ENCODE measurements at regions not wholly inside any gene's neighbourhood (a gene's known extent, or its start where the extent isn't known, plus 50 kb on each side); places are given as distances from the start of the nearest gene placed in this dataset.

GRCh38 chr4:120348948-120349347 lies 282.3 kb upstream of the MAD2L1 start:
- DNase-seq (ENCODE audit: low spot score): no peak
- no peak for TF ChIP-seq CTCF (IDR thresholded peaks at IDR 0.05; ENCODE audit: extremely low read depth, insufficient read depth, missing control alignments)
- in situ Hi-C loops (cut with MboI; ENCODE audit: low pct_unique_long_range_greater_than_20kb, low sequenced_read_pairs, unreplicated experiment): no loop called here

- in situ Hi-C loops (cut with MboI; ENCODE audit: low pct_unique_long_range_greater_than_20kb, low sequenced_read_pairs, unreplicated experiment): no loop called here
- TF ChIP-seq CTCF (IDR thresholded peaks at IDR 0.05; ENCODE audit: extremely low read depth, insufficient read depth, missing control alignments): no peak
- DNase-seq (ENCODE audit: low spot score): no peak
These were observed 281.9 kb upstream of the MAD2L1 start for GRCh38 chr4:120348521-120348920.

GRCh38 chr4:120331486-120332370 lies 265.1 kb upstream of the MAD2L1 start:
- TF ChIP-seq CTCF (IDR thresholded peaks at IDR 0.05; ENCODE audit: extremely low read depth, insufficient read depth, missing control alignments): no peak
- in situ Hi-C loops (cut with MboI; ENCODE audit: low pct_unique_long_range_greater_than_20kb, low sequenced_read_pairs, unreplicated experiment): no loop called here
- DNase-seq (ENCODE audit: low spot score): peak; percentile 3

- in situ Hi-C loops (cut with MboI; ENCODE audit: low pct_unique_long_range_greater_than_20kb, low sequenced_read_pairs, unreplicated experiment): no loop called here
- no peak for DNase-seq (ENCODE audit: low spot score)
- TF ChIP-seq CTCF (IDR thresholded peaks at IDR 0.05; ENCODE audit: extremely low read depth, insufficient read depth, missing control alignments): no peak
These were observed 262.7 kb upstream of the MAD2L1 start for GRCh38 chr4:120329386-120329785.

GRCh38 chr4:120327276-120327675 lies 260.6 kb upstream of the MAD2L1 start:
- in situ Hi-C loops (cut with MboI; ENCODE audit: low pct_unique_long_range_greater_than_20kb, low sequenced_read_pairs, unreplicated experiment): no loop called here
- DNase-seq (ENCODE audit: low spot score): no peak
- TF ChIP-seq CTCF (IDR thresholded peaks at IDR 0.05; ENCODE audit: extremely low read depth, insufficient read depth, missing control alignments): no peak

GRCh38 chr4:120319046-120319767 lies 252.6 kb upstream of the MAD2L1 start:
- in situ Hi-C loops (cut with MboI; ENCODE audit: low pct_unique_long_range_greater_than_20kb, low sequenced_read_pairs, unreplicated experiment): no loop called here
- DNase-seq (ENCODE audit: low spot score): no peak
- TF ChIP-seq CTCF (IDR thresholded peaks at IDR 0.05; ENCODE audit: extremely low read depth, insufficient read depth, missing control alignments): no peak
